Panc1 (cell line): ENCODE measurements at regions not wholly inside any gene's neighbourhood (a gene's known extent, or its start where the extent isn't known, plus 50 kb on each side); places are given as distances from the start of the nearest gene placed in this dataset.

Experiments used
- ATAC-seq: fragments of 200-7000 bp; cut with Tn5 transposase; 2 replicates; pipeline ENCODE4 v1.9.1; 2020; ENCODE audit warnings: mild to moderate bottlenecking, moderate library complexity
- BruUV-seq: library from RNA; stranded (reverse); fragments of 400-500 nt; replicated peaks from 2 replicates; lab custom pipeline; 2021; lab: Mats Ljungman, UMichigan
- CTCF ChIA-PET: fragments of 300-600 bp; sonication (Branson Sonifier 250); formaldehyde crosslinking; loops from one replicate; lab custom pipeline; 2022; ENCODE audit warnings: antibody characterized with exemption; lab: Charles Lee
- POLR2A ChIA-PET: fragments of 300-600 bp; sonication (Branson Sonifier 250); formaldehyde crosslinking; loops from one replicate; lab custom pipeline; 2022; ENCODE audit warnings: antibody characterized with exemption; lab: Charles Lee
- DNase-seq: peaks from one replicate; pipeline ENCODE4 v3.0.0-alpha.2; 2010; ENCODE audit warnings: low read depth, low spot score
- H3K27ac ChIP-seq: 2 replicates; pipeline ENCODE4 v1.5.1; 2011; ENCODE audit warnings: mild to moderate bottlenecking, low read length, inconsistent platforms
- H3K27me3 ChIP-seq: fragments of 200-500 bp; sonication (Bioruptor generic); 2 replicates; pipeline ENCODE4 v1.6.0; 2014; ENCODE audit warnings: low read length, inconsistent platforms; ENCODE audit not compliant: control insufficient read depth, insufficient read depth
- H3K36me3 ChIP-seq: fragments of 200-500 bp; sonication (Bioruptor generic); 2 replicates; pipeline ENCODE4 v1.5.1; 2014; ENCODE audit warnings: inconsistent platforms, mild to moderate bottlenecking, low read length, moderate library complexity; ENCODE audit not compliant: control insufficient read depth, insufficient read depth
- H3K4me1 ChIP-seq: 2 replicates; pipeline ENCODE4 v1.5.1; 2011; ENCODE audit warnings: inconsistent platforms, mild to moderate bottlenecking, low read length, moderate library complexity; ENCODE audit not compliant: control insufficient read depth, insufficient read depth
- H3K4me3 ChIP-seq, 2 experiments: 2 replicates each; pipeline ENCODE4 v1.5.1; 2011 to 2012; ENCODE audit warnings: low read depth in 2 of 2, low read length in 2 of 2, mild to moderate bottlenecking in 2 of 2, inconsistent platforms in 1 of 2, moderate library complexity in 1 of 2
- H3K9me3 ChIP-seq: fragments of 200-500 bp; sonication (Bioruptor generic); 2 replicates; pipeline ENCODE4 v1.5.1; 2014; ENCODE audit warnings: low read depth, mild to moderate bottlenecking, inconsistent platforms, low read length, moderate library complexity; ENCODE audit not compliant: control insufficient read depth, insufficient read depth
- POLR2AphosphoS5 ChIP-seq: IDR thresholded peaks from 2 replicates; pipeline ENCODE4 v1.6.1; 2012; ENCODE audit warnings: mild to moderate bottlenecking, low read depth, low read length, moderate library complexity
- SIN3A ChIP-seq: IDR thresholded peaks from 2 replicates; pipeline ENCODE4 v1.6.1; 2012; ENCODE audit warnings: low read depth, mild to moderate bottlenecking, low read length, moderate library complexity, borderline replicate concordance; ENCODE audit not compliant: insufficient read depth
- TCF7L2 ChIP-seq: IDR thresholded peaks from 2 replicates; pipeline ENCODE4 v1.6.1; 2011; ENCODE audit warnings: mild to moderate bottlenecking, low read depth, low read length, inconsistent platforms
- in situ Hi-C: cut with HindIII; loops from 2 replicates; pipeline ENCODE4 v1.10.0; 2016; ENCODE audit warnings: low sequenced_read_pairs, low pct_unique_long_range_greater_than_20kb
- intact Hi-C: fragments of 100-400 bp; cut with micrococcal nuclease; formaldehyde crosslinking; loops from one replicate; pipeline ENCODE4 v1.10.0; 2022; ENCODE audit not compliant: unreplicated experiment
- TF ChIP-seq, protein P1 (sequence below): fragments of 450-650 bp; IDR thresholded peaks from 2 replicates; pipeline ENCODE4 v1.5.1; 2017; ENCODE audit warnings: mild to moderate bottlenecking
- TF ChIP-seq, protein P2 (sequence below), 2 experiments: IDR thresholded peaks; 2 replicates each; pipeline ENCODE4 v1.6.1; 2011 to 2012; ENCODE audit warnings: low read depth in 2 of 2, control low read depth in 1 of 2, low read length in 1 of 2, mild to moderate bottlenecking in 1 of 2, moderate library complexity in 1 of 2; ENCODE audit not compliant: insufficient read depth in 1 of 2

DNA sequence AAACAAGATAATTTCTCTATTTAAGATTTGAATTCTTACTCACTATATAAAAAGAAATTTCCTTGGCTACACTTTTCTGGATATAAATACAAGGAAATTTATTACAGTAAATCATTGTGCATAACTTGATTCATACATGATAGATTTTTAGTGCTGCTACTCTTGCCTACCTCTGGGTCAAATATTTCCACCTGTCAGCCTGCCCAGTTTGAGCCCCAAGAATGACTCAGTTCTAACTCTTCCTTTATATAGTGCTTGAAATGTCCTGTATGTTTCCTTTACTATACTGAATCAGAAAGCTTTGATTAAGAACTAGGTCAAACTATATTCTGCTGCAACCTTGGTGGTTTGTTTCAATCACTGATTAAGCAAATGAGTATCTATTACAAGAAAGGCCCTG lies 147.4 kb upstream of the FTMT start:
- H3K4me3 ChIP-seq: no peak overlapping the region
- no TSS peak for BruUV-seq
- ATAC-seq (no peak), DNase-seq (no peak)
- ChIA-PET CTCF (no interaction called here), POLR2A (no interaction called here)
- H3K4me1 ChIP-seq: no peaks in the 10 kb centered on the region
- in situ Hi-C loops: no loop called here
- no peak for TF ChIP-seq TCF7L2
- TF ChIP-seq, protein P1, sequence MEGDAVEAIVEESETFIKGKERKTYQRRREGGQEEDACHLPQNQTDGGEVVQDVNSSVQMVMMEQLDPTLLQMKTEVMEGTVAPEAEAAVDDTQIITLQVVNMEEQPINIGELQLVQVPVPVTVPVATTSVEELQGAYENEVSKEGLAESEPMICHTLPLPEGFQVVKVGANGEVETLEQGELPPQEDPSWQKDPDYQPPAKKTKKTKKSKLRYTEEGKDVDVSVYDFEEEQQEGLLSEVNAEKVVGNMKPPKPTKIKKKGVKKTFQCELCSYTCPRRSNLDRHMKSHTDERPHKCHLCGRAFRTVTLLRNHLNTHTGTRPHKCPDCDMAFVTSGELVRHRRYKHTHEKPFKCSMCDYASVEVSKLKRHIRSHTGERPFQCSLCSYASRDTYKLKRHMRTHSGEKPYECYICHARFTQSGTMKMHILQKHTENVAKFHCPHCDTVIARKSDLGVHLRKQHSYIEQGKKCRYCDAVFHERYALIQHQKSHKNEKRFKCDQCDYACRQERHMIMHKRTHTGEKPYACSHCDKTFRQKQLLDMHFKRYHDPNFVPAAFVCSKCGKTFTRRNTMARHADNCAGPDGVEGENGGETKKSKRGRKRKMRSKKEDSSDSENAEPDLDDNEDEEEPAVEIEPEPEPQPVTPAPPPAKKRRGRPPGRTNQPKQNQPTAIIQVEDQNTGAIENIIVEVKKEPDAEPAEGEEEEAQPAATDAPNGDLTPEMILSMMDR: no peak
- no peak for TF ChIP-seq POLR2AphosphoS5
- no peak for TF ChIP-seq SIN3A
- TF ChIP-seq, protein P2, sequence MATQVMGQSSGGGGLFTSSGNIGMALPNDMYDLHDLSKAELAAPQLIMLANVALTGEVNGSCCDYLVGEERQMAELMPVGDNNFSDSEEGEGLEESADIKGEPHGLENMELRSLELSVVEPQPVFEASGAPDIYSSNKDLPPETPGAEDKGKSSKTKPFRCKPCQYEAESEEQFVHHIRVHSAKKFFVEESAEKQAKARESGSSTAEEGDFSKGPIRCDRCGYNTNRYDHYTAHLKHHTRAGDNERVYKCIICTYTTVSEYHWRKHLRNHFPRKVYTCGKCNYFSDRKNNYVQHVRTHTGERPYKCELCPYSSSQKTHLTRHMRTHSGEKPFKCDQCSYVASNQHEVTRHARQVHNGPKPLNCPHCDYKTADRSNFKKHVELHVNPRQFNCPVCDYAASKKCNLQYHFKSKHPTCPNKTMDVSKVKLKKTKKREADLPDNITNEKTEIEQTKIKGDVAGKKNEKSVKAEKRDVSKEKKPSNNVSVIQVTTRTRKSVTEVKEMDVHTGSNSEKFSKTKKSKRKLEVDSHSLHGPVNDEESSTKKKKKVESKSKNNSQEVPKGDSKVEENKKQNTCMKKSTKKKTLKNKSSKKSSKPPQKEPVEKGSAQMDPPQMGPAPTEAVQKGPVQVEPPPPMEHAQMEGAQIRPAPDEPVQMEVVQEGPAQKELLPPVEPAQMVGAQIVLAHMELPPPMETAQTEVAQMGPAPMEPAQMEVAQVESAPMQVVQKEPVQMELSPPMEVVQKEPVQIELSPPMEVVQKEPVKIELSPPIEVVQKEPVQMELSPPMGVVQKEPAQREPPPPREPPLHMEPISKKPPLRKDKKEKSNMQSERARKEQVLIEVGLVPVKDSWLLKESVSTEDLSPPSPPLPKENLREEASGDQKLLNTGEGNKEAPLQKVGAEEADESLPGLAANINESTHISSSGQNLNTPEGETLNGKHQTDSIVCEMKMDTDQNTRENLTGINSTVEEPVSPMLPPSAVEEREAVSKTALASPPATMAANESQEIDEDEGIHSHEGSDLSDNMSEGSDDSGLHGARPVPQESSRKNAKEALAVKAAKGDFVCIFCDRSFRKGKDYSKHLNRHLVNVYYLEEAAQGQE (IDR thresholded peaks at IDR 0.05; ENCODE audit: insufficient read depth in 1 of 2, low read depth in 2 of 2, low read length in 1 of 2): no peak
- intact Hi-C loops: no loop called here
- H3K27me3 ChIP-seq: no peaks in the 10 kb centered on the region
- no peaks in the 10 kb centered on the region; the same call in 1 of the 2 replicates for H3K9me3 ChIP-seq
- no peaks in the 10 kb centered on the region for H3K36me3 ChIP-seq
- no peak overlapping the region for H3K27ac ChIP-seq

DNA sequence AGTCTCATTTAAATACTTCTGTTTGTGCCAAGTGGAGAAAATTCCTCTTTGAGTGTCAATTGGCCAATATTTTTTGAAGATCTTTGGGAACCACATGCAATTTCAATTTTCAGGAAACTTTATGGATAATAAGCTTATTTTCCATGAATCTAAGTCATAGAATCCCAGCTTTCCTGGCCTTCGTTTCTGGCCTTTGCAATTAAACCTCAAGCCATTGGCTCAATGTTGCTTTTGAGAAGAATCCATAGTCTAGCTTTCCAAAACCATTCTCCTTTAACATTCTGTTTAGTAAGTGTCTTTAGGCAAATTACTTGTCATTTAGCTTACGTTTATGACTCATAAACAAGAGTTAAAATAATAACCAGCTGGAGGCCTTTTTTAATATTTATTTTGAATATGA lies 145.0 kb upstream of the FTMT start:
- intact Hi-C loops (no loop called here), in situ Hi-C loops (no loop called here)
- Histone ChIP-seq H3K36me3 (no peaks in the 10 kb centered on the region), H3K27me3 (no peaks in the 10 kb centered on the region), H3K9me3 (no peaks in the 10 kb centered on the region; the same call in 1 of the 2 replicates), H3K4me3 (no peak overlapping the region), H3K4me1 (no peaks in the 10 kb centered on the region), H3K27ac (no peak overlapping the region)
- POLR2A ChIA-PET: no interaction called here
- ATAC-seq: no peak
- no peak for TF ChIP-seq POLR2AphosphoS5
- TF ChIP-seq, protein P1: no peak
- TF ChIP-seq, protein P2 (IDR thresholded peaks at IDR 0.05; ENCODE audit: insufficient read depth in 1 of 2, low read depth in 2 of 2, low read length in 1 of 2): no peak
- no peak for TF ChIP-seq TCF7L2
- CTCF ChIA-PET: no interaction called here
- no peak for DNase-seq
- no TSS peak for BruUV-seq
